Astrocyte (in vitro differentiated cells and primary cell): ENCODE measurements at regions not wholly inside any gene's neighbourhood (a gene's known extent, or its start where the extent isn't known, plus 50 kb on each side); places are given as distances from the start of the nearest gene placed in this dataset.
A peak's percentile ranks its signal among the peaks of the same experiment; 100 is the strongest.

Experiments used
- DNase-seq: peaks from one replicate; pipeline ENCODE4 v3.0.0-alpha.2; 2010; ENCODE audit warnings: low read depth
- FAIRE-seq: peaks from 2 replicates; lab custom pipeline; 2011; peaks lifted over from hg19 to GRCh38; lab: Jason Lieb, UNC
- H2AFZ ChIP-seq: 2 replicates; pipeline ENCODE4 v1.6.0; 2012; ENCODE audit warnings: low read depth, low read length, inconsistent platforms
- H3K27ac ChIP-seq: 2 replicates; pipeline ENCODE4 v1.5.1; 2011; ENCODE audit warnings: low read depth, low read length, inconsistent platforms
- H3K27me3 ChIP-seq: 2 replicates; pipeline ENCODE4 v1.6.0; 2011; ENCODE audit warnings: low read length, inconsistent platforms; ENCODE audit not compliant: insufficient read depth
- H3K36me3 ChIP-seq: 2 replicates; pipeline ENCODE4 v1.5.1; 2011; ENCODE audit warnings: low read length, inconsistent platforms; ENCODE audit not compliant: insufficient read depth
- H3K4me1 ChIP-seq: 2 replicates; pipeline ENCODE4 v1.5.1; 2011; ENCODE audit warnings: low read length, inconsistent platforms; ENCODE audit not compliant: insufficient read depth
- H3K4me2 ChIP-seq: 2 replicates; pipeline ENCODE4 v1.6.0; 2012; ENCODE audit warnings: low read length, inconsistent platforms
- H3K4me3 ChIP-seq: 2 replicates; pipeline ENCODE4 v1.5.1; 2011; ENCODE audit warnings: low read depth, mild to moderate bottlenecking, low read length, inconsistent platforms; ENCODE audit not compliant: insufficient read depth
- H3K79me2 ChIP-seq: 2 replicates; pipeline ENCODE4 v1.6.0; 2012; ENCODE audit warnings: mild to moderate bottlenecking, low read length, inconsistent platforms; ENCODE audit not compliant: insufficient read depth
- H3K9ac ChIP-seq: 2 replicates; pipeline ENCODE4 v1.6.0; 2012; ENCODE audit warnings: mild to moderate bottlenecking, low read length, inconsistent platforms
- H3K9me3 ChIP-seq: 2 replicates; pipeline ENCODE4 v1.5.1; 2012; ENCODE audit warnings: low read depth, mild to moderate bottlenecking, low read length, inconsistent platforms; ENCODE audit not compliant: insufficient read depth
- H4K20me1 ChIP-seq: 2 replicates; pipeline ENCODE4 v1.6.0; 2012; ENCODE audit warnings: low read length, inconsistent platforms; ENCODE audit not compliant: insufficient read depth
- H3K27ac Mint-ChIP-seq: one replicate; pipeline ENCODE4 v1.8.0; 2021; ENCODE audit warnings: mild to moderate bottlenecking, mixed read lengths; ENCODE audit not compliant: unreplicated experiment
- H3K27me3 Mint-ChIP-seq: one replicate; pipeline ENCODE4 v1.8.0; 2021; ENCODE audit warnings: low read depth, mixed read lengths; ENCODE audit not compliant: unreplicated experiment
- H3K36me3 Mint-ChIP-seq: one replicate; pipeline ENCODE4 v1.8.0; 2021; ENCODE audit warnings: low read depth, mixed read lengths; ENCODE audit not compliant: unreplicated experiment
- H3K4me1 Mint-ChIP-seq: one replicate; pipeline ENCODE4 v1.8.0; 2021; ENCODE audit warnings: low read depth, mixed read lengths; ENCODE audit not compliant: unreplicated experiment
- H3K4me3 Mint-ChIP-seq: one replicate; pipeline ENCODE4 v1.8.0; 2021; ENCODE audit warnings: mild to moderate bottlenecking, moderate library complexity, mixed read lengths; ENCODE audit not compliant: unreplicated experiment
- H3K9me3 Mint-ChIP-seq: one replicate; pipeline ENCODE4 v1.8.0; 2021; ENCODE audit warnings: mild to moderate bottlenecking, mixed read lengths; ENCODE audit not compliant: unreplicated experiment
- CTCF ChIP-seq: IDR thresholded peaks from 2 replicates; pipeline ENCODE4 v1.5.1; 2011; ENCODE audit warnings: low read depth, mild to moderate bottlenecking, inconsistent platforms, low read length, moderate library complexity; ENCODE audit not compliant: insufficient read depth
- EZH2 ChIP-seq: IDR thresholded peaks from 2 replicates; pipeline ENCODE4 v1.6.1; 2012; ENCODE audit warnings: mild to moderate bottlenecking, low read length, inconsistent platforms; ENCODE audit not compliant: insufficient read depth

GRCh38 chr3:61451841-61452240, 109.5 kb upstream of the PTPRG start:
- no peaks in the 10 kb centered on the region for H3K27me3 Mint-ChIP-seq
- no peaks in the 10 kb centered on the region for H3K79me2 ChIP-seq
- H3K27ac Mint-ChIP-seq: no peak overlapping the region
- H3K4me3 ChIP-seq: no peak overlapping the region
- H3K4me1 ChIP-seq: no peaks in the 10 kb centered on the region
- H3K36me3 ChIP-seq: no peaks in the 10 kb centered on the region
- H3K9ac ChIP-seq: no peak overlapping the region
- H3K36me3 Mint-ChIP-seq: no peaks in the 10 kb centered on the region
- H3K9me3 Mint-ChIP-seq: peaks cover 8% of the 10 kb centered on the region
- no peaks in the 10 kb centered on the region for H3K9me3 ChIP-seq
- FAIRE-seq (no peak), DNase-seq (no peak)
- peaks cover 12% of the 10 kb centered on the region for H3K4me1 Mint-ChIP-seq
- no peaks in the 10 kb centered on the region for H3K27me3 ChIP-seq
- TF ChIP-seq EZH2 (no peak), CTCF (no peak)
- no peak overlapping the region for H2AFZ ChIP-seq
- no peak overlapping the region for H3K4me2 ChIP-seq
- no peak overlapping the region for H3K27ac ChIP-seq
- H3K4me3 Mint-ChIP-seq: no peak overlapping the region
- no peaks in the 10 kb centered on the region for H4K20me1 ChIP-seq

- Mint-ChIP-seq H3K27ac (peak overlapping the region; percentile 67), H3K4me3 (no peak overlapping the region), H3K4me1 (peaks cover 12% of the 10 kb centered on the region), H3K36me3 (no peaks in the 10 kb centered on the region), H3K27me3 (no peaks in the 10 kb centered on the region), H3K9me3 (peaks cover 8% of the 10 kb centered on the region)
- H3K36me3 ChIP-seq: no peaks in the 10 kb centered on the region
- no peaks in the 10 kb centered on the region for H3K27me3 ChIP-seq
- H3K4me1 ChIP-seq: no peaks in the 10 kb centered on the region
- H2AFZ ChIP-seq: no peak overlapping the region
- DNase-seq: peak; percentile 16
- peak; percentile 73 for FAIRE-seq
- no peaks in the 10 kb centered on the region for H4K20me1 ChIP-seq
- no peak overlapping the region for H3K4me3 ChIP-seq
- no peak overlapping the region for H3K27ac ChIP-seq
- no peak overlapping the region for H3K9ac ChIP-seq
- TF ChIP-seq EZH2: no peak
- no peak for TF ChIP-seq CTCF
- no peaks in the 10 kb centered on the region for H3K79me2 ChIP-seq
- no peak overlapping the region for H3K4me2 ChIP-seq
- no peaks in the 10 kb centered on the region for H3K9me3 ChIP-seq
These were observed 108.8 kb upstream of the PTPRG start for GRCh38 chr3:61452535-61453090.

- H3K4me1 Mint-ChIP-seq: peaks cover 12% of the 10 kb centered on the region
- no peak for TF ChIP-seq CTCF
- H3K9ac ChIP-seq: no peak overlapping the region
These were observed 107.3 kb upstream of the PTPRG start for GRCh38 chr3:61454006-61454585.

More at GRCh38 chr3:61454006-61454585, 107.3 kb upstream of the PTPRG start:
- no peak overlapping the region for H3K27ac Mint-ChIP-seq
- Histone ChIP-seq H3K36me3 (no peaks in the 10 kb centered on the region), H3K27ac (no peak overlapping the region), H3K79me2 (no peaks in the 10 kb centered on the region), H4K20me1 (no peaks in the 10 kb centered on the region), H3K4me1 (no peaks in the 10 kb centered on the region), H3K4me2 (no peak overlapping the region), H3K9me3 (no peaks in the 10 kb centered on the region), H2AFZ (no peak overlapping the region), H3K4me3 (no peak overlapping the region), H3K27me3 (no peaks in the 10 kb centered on the region)
- peaks cover 8% of the 10 kb centered on the region for H3K9me3 Mint-ChIP-seq
- no peak for DNase-seq
- no peaks in the 10 kb centered on the region for H3K27me3 Mint-ChIP-seq
- no peak for FAIRE-seq
- H3K36me3 Mint-ChIP-seq: no peaks in the 10 kb centered on the region
- no peak overlapping the region for H3K4me3 Mint-ChIP-seq
